ENCODE measurements at regions not wholly inside any gene's neighbourhood (a gene's known extent, or its start where the extent isn't known, plus 50 kb on each side); places are given as distances from the start of the nearest gene placed in this dataset.

DNA sequence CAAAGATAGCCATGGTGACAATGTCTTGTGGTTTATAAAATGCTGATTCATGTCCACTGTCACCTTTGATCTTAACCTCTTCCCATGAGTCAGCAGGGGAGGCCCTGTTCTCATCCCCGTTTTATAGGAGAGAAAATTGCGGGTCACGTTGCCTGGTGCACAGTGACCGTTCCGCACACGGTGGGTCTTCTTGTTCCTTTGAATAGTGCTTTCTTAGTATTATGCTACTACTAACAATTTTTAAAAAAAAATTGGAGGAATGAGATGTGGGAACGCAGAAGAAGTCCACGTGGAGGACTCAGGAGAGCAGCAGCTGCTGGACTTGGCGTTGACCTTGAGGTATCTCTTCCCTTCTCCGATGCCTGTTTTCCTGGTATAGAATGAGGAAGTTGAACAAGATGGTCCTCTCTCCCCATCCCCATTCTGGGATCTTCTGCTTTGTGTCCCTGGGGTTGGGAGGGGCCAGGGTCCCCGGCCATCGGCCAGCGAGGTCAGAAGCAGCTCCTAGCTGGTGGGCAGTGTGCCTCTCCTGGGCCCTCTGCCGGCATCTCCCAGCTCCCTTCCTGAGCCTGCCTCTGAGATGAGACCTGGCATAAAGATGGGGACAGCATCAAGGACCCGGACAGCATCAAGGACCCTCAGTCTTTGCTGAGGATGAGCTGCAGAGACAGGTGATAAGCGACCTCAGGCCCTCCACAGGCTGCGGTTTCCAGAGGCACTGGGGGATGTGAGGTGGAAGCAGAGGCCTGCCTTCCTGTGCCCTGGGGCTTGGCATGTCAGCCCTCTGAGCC lies 143.9 kb downstream of the C9orf50 start:
- TF ChIP-seq, protein P1, sequence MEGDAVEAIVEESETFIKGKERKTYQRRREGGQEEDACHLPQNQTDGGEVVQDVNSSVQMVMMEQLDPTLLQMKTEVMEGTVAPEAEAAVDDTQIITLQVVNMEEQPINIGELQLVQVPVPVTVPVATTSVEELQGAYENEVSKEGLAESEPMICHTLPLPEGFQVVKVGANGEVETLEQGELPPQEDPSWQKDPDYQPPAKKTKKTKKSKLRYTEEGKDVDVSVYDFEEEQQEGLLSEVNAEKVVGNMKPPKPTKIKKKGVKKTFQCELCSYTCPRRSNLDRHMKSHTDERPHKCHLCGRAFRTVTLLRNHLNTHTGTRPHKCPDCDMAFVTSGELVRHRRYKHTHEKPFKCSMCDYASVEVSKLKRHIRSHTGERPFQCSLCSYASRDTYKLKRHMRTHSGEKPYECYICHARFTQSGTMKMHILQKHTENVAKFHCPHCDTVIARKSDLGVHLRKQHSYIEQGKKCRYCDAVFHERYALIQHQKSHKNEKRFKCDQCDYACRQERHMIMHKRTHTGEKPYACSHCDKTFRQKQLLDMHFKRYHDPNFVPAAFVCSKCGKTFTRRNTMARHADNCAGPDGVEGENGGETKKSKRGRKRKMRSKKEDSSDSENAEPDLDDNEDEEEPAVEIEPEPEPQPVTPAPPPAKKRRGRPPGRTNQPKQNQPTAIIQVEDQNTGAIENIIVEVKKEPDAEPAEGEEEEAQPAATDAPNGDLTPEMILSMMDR (IDR thresholded peaks at IDR 0.05 in 4 of 5, conservative IDR thresholded peaks at IDR 0.05 in 1 of 5) = no peak
- no peak for TF ChIP-seq POLR2A (IDR thresholded peaks at IDR 0.05)
